Nephron progenitor cell (in vitro differentiated cells): ENCODE measurements at regions not wholly inside any gene's neighbourhood (a gene's known extent, or its start where the extent isn't known, plus 50 kb on each side); places are given as distances from the start of the nearest gene placed in this dataset.
"Not testable (repeated sequence)": the region's sequence is repeated elsewhere in the genome, so short reads cannot be mapped to it uniquely, and the experiment has no call there.

Experiments used
- DNase-seq: peaks from one replicate; pipeline ENCODE4 v3.0.0; 2021
- H3K27ac Mint-ChIP-seq: 2 replicates; pipeline ENCODE4 v1.8.0; 2021; ENCODE audit warnings: mild to moderate bottlenecking, moderate library complexity, mixed read lengths
- H3K27me3 Mint-ChIP-seq: 2 replicates; pipeline ENCODE4 v1.8.0; 2021; ENCODE audit warnings: mild to moderate bottlenecking, low read depth, mixed read lengths; ENCODE audit not compliant: poor library complexity
- H3K36me3 Mint-ChIP-seq: 2 replicates; pipeline ENCODE4 v1.8.0; 2021; ENCODE audit warnings: low read depth, mixed read lengths
- H3K4me1 Mint-ChIP-seq: 2 replicates; pipeline ENCODE4 v1.8.0; 2021; ENCODE audit warnings: mixed read lengths
- H3K4me3 Mint-ChIP-seq: 2 replicates; pipeline ENCODE4 v1.8.0; 2021; ENCODE audit warnings: mild to moderate bottlenecking, moderate library complexity, mixed read lengths
- H3K9me3 Mint-ChIP-seq: 2 replicates; pipeline ENCODE4 v1.8.0; 2021; ENCODE audit warnings: mild to moderate bottlenecking, moderate library complexity, mixed read lengths
- TF ChIP-seq, protein P1 (sequence below): fragments of 200-600 bp; sonication (generic); IDR thresholded peaks from 2 replicates; pipeline ENCODE4 v1.5.0; 2021; ENCODE audit warnings: antibody characterized with exemption

DNA sequence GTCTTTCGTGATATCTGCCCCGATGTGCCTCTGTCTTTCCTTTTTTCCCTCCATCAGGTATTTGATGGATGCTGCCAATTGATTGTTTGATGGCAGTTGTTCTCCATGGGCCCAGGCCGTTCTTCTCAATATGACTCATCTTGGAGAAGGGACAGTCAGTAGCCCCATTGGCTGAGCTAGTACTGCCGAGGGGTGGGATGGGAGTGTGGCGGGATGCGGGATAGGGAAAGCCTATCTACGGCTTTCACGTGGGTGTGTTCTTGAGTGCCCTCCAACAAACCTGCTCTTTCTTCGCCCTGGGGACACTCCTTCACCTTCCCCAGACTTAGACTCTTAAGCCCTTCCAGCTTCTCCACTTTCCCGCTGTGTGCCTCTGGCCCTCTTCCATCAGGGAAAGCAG is 159.4 kb downstream of the GOLGA8K start:
- H3K36me3 Mint-ChIP-seq, H3K27me3 Mint-ChIP-seq, H3K4me1 Mint-ChIP-seq: not testable (repeated sequence)

DNA sequence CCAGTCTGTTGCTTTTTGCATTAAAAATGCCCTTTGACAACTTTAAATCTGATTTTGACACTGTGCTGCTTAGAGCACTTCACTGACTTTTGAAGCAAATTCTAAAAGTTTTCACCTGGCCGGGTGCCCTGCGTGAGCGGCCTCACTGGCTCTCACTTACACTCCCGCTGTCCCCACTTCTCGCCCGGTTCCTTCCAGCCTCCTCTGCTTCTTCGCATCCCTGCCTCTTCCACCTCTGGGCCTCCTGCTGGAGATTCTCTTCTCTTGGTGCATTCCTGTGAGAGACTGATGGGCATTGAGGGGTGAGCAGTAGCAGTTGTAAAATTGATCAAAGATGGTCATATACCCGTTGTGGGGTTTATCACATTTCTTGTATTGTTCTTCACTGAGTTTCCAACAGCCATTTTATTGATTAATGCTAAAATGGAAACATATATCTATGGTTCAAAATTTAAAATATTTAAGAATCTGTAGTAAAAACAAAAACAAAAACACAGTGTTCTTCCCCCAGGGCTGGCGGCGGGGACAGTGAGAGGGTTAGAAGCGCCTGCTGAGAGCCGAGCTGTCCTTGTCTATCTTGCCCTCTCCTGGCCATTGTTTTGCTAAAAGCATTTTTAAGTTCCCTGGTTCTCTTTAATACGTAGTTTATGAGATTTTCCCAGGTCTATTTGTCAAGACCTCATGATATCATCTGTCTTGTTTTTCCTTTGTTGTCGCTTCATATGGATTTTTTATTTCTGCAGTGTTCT is 160.1 kb downstream of the GOLGA8K start:
- not testable (repeated sequence) for H3K27me3 Mint-ChIP-seq, H3K36me3 Mint-ChIP-seq, H3K9me3 Mint-ChIP-seq, H3K4me1 Mint-ChIP-seq, H3K4me3 Mint-ChIP-seq, H3K27ac Mint-ChIP-seq, DNase-seq

More for the DNA sequence above, 159.4 kb downstream of the GOLGA8K start:
- not testable (repeated sequence) for H3K9me3 Mint-ChIP-seq, DNase-seq, H3K4me3 Mint-ChIP-seq, H3K27ac Mint-ChIP-seq

DNA sequence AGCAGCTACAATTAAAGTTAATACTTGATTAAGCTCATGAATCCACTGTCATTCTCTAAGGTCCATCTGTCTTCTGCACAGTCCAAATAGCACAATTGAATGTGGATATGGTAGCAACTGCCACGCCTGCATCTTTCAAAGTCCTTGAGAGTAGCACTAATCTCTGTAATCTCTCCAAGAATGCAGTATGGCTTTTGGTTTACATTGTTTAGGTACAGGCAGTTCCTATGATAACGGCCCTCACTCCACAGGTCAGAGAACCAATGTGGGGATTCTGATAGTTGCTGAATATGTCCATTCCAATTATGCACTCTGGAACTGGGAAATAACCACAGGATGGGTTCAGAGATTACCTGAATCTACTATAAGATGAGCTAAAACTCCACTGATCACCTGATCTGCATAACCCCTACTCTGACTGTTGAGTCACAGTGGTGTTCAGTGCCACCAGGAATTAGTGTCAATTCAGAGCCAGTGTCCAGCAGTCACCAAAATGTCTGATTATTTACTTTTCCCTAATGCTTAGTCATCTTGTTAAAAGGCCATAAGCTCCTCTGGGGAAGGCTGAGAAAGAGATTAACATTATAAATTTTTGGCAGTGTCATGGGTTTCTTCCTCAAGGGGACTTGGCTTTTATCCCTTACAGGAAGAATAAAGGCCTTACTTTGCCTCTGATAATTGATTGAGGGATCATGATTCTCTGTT is 175.5 kb downstream of the GOLGA8K start:
- H3K36me3 Mint-ChIP-seq, H3K27me3 Mint-ChIP-seq, DNase-seq, H3K27ac Mint-ChIP-seq, H3K4me1 Mint-ChIP-seq, H3K4me3 Mint-ChIP-seq: not testable (repeated sequence)
- H3K9me3 Mint-ChIP-seq, result peaks cover 12% of the 10 kb centered on the region

DNA sequence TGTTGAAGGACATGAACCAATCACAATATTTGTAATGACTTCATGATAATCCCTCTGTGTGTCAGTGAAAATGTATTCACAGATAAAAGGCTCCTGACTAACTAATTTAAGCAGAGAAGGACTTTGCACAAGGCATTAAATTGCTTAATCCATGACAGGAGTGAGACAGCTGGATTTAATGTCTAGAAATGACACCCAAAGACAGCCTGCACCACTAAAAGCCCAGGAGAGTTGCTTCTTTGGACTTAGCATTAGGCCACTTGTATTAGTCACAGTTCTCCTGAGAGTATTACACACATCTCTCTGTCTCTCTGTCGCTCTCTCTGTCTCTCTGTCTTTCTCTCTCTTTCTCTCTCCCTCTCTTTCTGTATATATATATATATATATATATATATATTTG is 180.4 kb downstream of the GOLGA8K start:
- Mint-ChIP-seq H3K27ac (no peak overlapping the region), H3K9me3 (peaks cover 39% of the 10 kb centered on the region), H3K36me3 (peaks cover 25% of the 10 kb centered on the region), H3K4me1 (peaks cover 6% of the 10 kb centered on the region), H3K4me3 (no peak overlapping the region), H3K27me3 (peaks cover 2% of the 10 kb centered on the region)
- TF ChIP-seq, protein P1, sequence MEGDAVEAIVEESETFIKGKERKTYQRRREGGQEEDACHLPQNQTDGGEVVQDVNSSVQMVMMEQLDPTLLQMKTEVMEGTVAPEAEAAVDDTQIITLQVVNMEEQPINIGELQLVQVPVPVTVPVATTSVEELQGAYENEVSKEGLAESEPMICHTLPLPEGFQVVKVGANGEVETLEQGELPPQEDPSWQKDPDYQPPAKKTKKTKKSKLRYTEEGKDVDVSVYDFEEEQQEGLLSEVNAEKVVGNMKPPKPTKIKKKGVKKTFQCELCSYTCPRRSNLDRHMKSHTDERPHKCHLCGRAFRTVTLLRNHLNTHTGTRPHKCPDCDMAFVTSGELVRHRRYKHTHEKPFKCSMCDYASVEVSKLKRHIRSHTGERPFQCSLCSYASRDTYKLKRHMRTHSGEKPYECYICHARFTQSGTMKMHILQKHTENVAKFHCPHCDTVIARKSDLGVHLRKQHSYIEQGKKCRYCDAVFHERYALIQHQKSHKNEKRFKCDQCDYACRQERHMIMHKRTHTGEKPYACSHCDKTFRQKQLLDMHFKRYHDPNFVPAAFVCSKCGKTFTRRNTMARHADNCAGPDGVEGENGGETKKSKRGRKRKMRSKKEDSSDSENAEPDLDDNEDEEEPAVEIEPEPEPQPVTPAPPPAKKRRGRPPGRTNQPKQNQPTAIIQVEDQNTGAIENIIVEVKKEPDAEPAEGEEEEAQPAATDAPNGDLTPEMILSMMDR, result no peak
- DNase-seq, result no peak
